Activated B cell treated with CpG ODN at 0.5 μM for 24 hours (primary cell): ENCODE measurements at regions not wholly inside any gene's neighbourhood (a gene's known extent, or its start where the extent isn't known, plus 50 kb on each side); places are given as distances from the start of the nearest gene placed in this dataset.
"Not testable (repeated sequence)": the region's sequence is repeated elsewhere in the genome, so short reads cannot be mapped to it uniquely, and the experiment has no call there.

ENCODE experiments used
- ATAC-seq: fragments of 200-7000 bp; cut with Tn5 transposase; one replicate; pipeline ENCODE4 v1.10.0; 2021; ENCODE audit warnings: low read depth, mild to moderate bottlenecking, moderate library complexity
- CTCF ChIA-PET: fragments of 350-600 bp; sonication (Branson Sonifier 250); formaldehyde crosslinking; loops from one replicate; lab custom pipeline; 2021; ENCODE audit warnings: antibody characterized with exemption; lab: Charles Lee
- POLR2A ChIA-PET: fragments of 350-600 bp; sonication (Branson Sonifier 250); formaldehyde crosslinking; loops from one replicate; lab custom pipeline; 2021; ENCODE audit warnings: antibody characterized with exemption; lab: Charles Lee
- DNase-seq: peaks from one replicate; pipeline ENCODE4 v3.0.0; 2022
- H3K27ac Mint-ChIP-seq: one replicate; pipeline ENCODE4 v1.8.0; 2020; ENCODE audit warnings: mixed read lengths
- H3K27me3 Mint-ChIP-seq: one replicate; pipeline ENCODE4 v1.8.0; 2021; ENCODE audit warnings: mixed read lengths
- H3K36me3 Mint-ChIP-seq: one replicate; pipeline ENCODE4 v1.8.0; 2021; ENCODE audit warnings: low read depth, mixed read lengths
- H3K4me1 Mint-ChIP-seq: one replicate; pipeline ENCODE4 v1.8.0; 2021; ENCODE audit warnings: mixed read lengths
- H3K4me3 Mint-ChIP-seq: one replicate; pipeline ENCODE4 v1.8.0; 2020; ENCODE audit warnings: mild to moderate bottlenecking, mixed read lengths
- H3K9me3 Mint-ChIP-seq: one replicate; pipeline ENCODE4 v1.8.0; 2020; ENCODE audit warnings: mixed read lengths
- CTCF ChIP-seq: fragments of 200-600 bp; IDR thresholded peaks from one replicate; pipeline ENCODE4 v1.8.0; 2022; ENCODE audit warnings: antibody characterized with exemption, mild to moderate bottlenecking
- intact Hi-C: fragments of 100-400 bp; cut with micrococcal nuclease; formaldehyde crosslinking; loops from one replicate; pipeline ENCODE4 v1.15.1; 2024

GRCh38 chr12:13417516-13417915, 221.0 kb downstream of the EMP1 start:
- H3K4me1 Mint-ChIP-seq = no peaks in the 10 kb centered on the region
- H3K27me3 Mint-ChIP-seq = peaks cover 3% of the 10 kb centered on the region
- ATAC-seq = no peak
- TF ChIP-seq CTCF = no peak
- H3K9me3 Mint-ChIP-seq = peaks cover 6% of the 10 kb centered on the region
- H3K4me3 Mint-ChIP-seq = no peak overlapping the region
- H3K27ac Mint-ChIP-seq = no peak overlapping the region
- intact Hi-C loops = no loop called here
- POLR2A ChIA-PET = no interaction called here
- H3K36me3 Mint-ChIP-seq = no peaks in the 10 kb centered on the region
- CTCF ChIA-PET = no interaction called here
- no peak for DNase-seq

- intact Hi-C loops = no loop called here
- ATAC-seq (no peak), DNase-seq (no peak)
- Mint-ChIP-seq H3K36me3 (peaks cover 5% of the 10 kb centered on the region), H3K9me3 (peaks cover 31% of the 10 kb centered on the region), H3K27me3 (peaks cover 2% of the 10 kb centered on the region), H3K4me1 (no peaks in the 10 kb centered on the region), H3K4me3 (no peak overlapping the region), H3K27ac (no peak overlapping the region)
- ChIA-PET POLR2A (no interaction called here), CTCF (no interaction called here)
- TF ChIP-seq CTCF = no peak
Observed at GRCh38 chr12:13411287-13411686, 214.8 kb downstream of the EMP1 start.

GRCh38 chr12:13405961-13406703, 209.6 kb downstream of the EMP1 start:
- POLR2A ChIA-PET = no interaction called here
- H3K4me1 Mint-ChIP-seq = no peaks in the 10 kb centered on the region
- TF ChIP-seq CTCF = no peak
- no peak overlapping the region for H3K27ac Mint-ChIP-seq
- H3K36me3 Mint-ChIP-seq = peaks cover 5% of the 10 kb centered on the region
- DNase-seq (no peak), ATAC-seq (no peak)
- no peak overlapping the region for H3K4me3 Mint-ChIP-seq
- peaks cover 15% of the 10 kb centered on the region for H3K9me3 Mint-ChIP-seq
- peaks cover 6% of the 10 kb centered on the region for H3K27me3 Mint-ChIP-seq
- intact Hi-C loops = no loop called here
- CTCF ChIA-PET = no interaction called here

GRCh38 chr12:13404631-13405473, 208.3 kb downstream of the EMP1 start:
- no peak overlapping the region for H3K27ac Mint-ChIP-seq
- ChIA-PET POLR2A (no interaction called here), CTCF (no interaction called here)
- ATAC-seq (no peak), DNase-seq (no peak)
- H3K9me3 Mint-ChIP-seq = peaks cover 7% of the 10 kb centered on the region
- H3K36me3 Mint-ChIP-seq = no peaks in the 10 kb centered on the region
- no peaks in the 10 kb centered on the region for H3K4me1 Mint-ChIP-seq
- intact Hi-C loops = no loop called here
- H3K4me3 Mint-ChIP-seq = no peak overlapping the region
- TF ChIP-seq CTCF = no peak
- peaks cover 6% of the 10 kb centered on the region for H3K27me3 Mint-ChIP-seq

GRCh38 chr12:13404111-13404628, 207.6 kb downstream of the EMP1 start:
- peaks cover 6% of the 10 kb centered on the region for H3K27me3 Mint-ChIP-seq
- intact Hi-C loops = no loop called here
- H3K4me3 Mint-ChIP-seq = no peak overlapping the region
- ATAC-seq = no peak
- ChIA-PET CTCF (no interaction called here), POLR2A (no interaction called here)
- DNase-seq = no peak
- no peak overlapping the region for H3K27ac Mint-ChIP-seq
- peaks cover 4% of the 10 kb centered on the region for H3K9me3 Mint-ChIP-seq
- H3K36me3 Mint-ChIP-seq = no peaks in the 10 kb centered on the region
- TF ChIP-seq CTCF = no peak
- H3K4me1 Mint-ChIP-seq = no peaks in the 10 kb centered on the region

- DNase-seq, H3K9me3 Mint-ChIP-seq, H3K4me3 Mint-ChIP-seq, POLR2A ChIA-PET, H3K4me1 Mint-ChIP-seq, CTCF ChIA-PET, H3K27ac Mint-ChIP-seq, intact Hi-C loops, H3K36me3 Mint-ChIP-seq, ATAC-seq, H3K27me3 Mint-ChIP-seq: not testable (repeated sequence)
Observed at GRCh38 chr12:13391375-13391774, 194.8 kb downstream of the EMP1 start.
